GM19455 (cell line): ENCODE measurements at regions not wholly inside any gene's neighbourhood (a gene's known extent, or its start where the extent isn't known, plus 50 kb on each side); places are given as distances from the start of the nearest gene placed in this dataset.
"Not testable (repeated sequence)": the region's sequence is repeated elsewhere in the genome, so short reads cannot be mapped to it uniquely, and the experiment has no call there.

Experiments
- ATAC-seq: cut with Tn5 transposase; IDR thresholded peaks from one replicate; pipeline ENCODE4 v1.9.1; 2021; ENCODE audit not compliant: unreplicated experiment

DNA sequence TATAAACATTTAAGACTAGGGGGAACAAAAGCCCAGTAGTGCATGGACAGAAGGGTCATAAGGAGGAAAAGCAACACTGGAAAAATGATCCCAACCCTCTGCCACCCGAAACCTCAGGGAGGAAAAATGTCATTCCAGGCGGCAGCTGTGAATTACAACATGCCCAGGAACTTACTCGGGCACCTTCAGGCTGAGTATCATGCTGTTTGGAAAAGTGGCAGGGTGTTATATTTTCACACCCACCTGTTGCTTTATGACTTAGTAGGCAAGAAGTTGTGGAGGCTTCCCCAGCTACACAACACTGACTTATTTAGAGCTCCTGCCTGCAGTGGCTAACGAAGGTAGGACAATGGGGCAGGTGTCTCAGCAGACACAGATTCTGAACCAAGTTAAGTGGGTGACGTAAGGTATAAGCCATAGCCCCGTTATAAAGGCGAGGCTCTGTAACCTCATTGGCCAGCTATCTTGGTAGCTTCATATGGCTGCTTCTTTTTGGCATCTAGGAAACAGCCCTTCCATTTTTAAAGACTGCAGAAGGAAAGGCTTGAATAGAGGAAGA, 96.1 kb upstream of the IFNG-AS1 start:
- ATAC-seq, result no peak

- ATAC-seq, result not testable (repeated sequence)
Measured at GRCh38 chr12:67900418-67900817, 88.8 kb upstream of the IFNG-AS1 start.

DNA sequence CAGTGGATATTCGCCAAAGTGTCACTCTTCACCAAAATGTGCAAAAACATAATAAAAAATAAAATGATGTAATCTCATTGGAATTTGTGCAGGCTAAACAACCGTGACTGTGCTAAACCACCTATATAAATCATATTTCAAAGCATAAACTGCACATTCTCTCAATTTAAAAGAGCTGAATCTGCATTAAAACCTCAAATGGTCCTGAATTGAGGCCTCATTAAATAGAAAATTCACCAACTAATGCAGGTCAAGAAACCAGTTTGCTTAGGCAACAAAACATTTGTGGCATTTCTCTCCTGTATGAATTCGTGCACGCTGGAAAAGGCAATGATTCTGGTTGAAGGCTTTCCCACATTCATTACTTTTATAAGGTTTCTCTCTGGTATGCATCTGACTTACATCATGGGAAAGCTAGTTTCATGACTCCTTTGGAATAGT, 80.1 kb upstream of the IFNG-AS1 start:
- ATAC-seq, result no peak

GRCh38 chr12:67909681-67910080, 79.6 kb upstream of the IFNG-AS1 start:
- ATAC-seq, result no peak

GRCh38 chr12:67910360-67911274, 78.6 kb upstream of the IFNG-AS1 start:
- ATAC-seq, result no peak

DNA sequence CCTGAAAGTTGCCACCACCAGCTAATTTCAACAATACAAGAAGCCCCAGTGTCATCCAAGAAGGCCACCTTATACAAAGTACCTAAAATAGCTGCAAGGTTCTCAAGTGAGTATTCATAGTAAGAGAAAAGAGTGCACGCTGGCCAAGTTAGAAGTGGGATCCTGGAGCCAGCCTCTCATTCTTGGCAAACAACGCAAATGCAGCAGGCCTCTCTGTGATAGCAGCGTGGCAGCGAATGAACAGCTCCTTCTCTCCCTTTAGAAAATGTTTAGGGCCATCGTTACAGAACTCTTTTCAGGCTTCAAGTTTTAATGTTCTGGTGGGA, 78.0 kb upstream of the IFNG-AS1 start:
- no peak for ATAC-seq

DNA sequence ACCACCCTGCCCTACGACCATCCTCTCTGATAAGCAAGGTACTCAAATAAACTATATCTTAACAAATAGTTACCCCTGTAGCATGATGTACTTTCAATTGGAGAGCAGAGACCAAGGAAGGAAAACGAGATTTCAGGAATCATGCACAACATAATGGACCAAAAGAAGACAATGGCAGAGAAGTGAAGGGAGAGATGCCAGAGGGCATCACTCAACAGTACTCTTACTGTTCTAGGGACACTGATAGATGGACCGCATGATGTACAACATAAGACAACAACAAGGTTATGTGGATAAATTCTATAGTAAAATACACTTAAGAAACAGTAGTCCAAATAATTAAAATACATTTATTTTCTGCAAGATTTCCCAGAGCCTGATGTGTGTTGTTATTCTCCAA, 77.5 kb upstream of the IFNG-AS1 start:
- no peak for ATAC-seq

DNA sequence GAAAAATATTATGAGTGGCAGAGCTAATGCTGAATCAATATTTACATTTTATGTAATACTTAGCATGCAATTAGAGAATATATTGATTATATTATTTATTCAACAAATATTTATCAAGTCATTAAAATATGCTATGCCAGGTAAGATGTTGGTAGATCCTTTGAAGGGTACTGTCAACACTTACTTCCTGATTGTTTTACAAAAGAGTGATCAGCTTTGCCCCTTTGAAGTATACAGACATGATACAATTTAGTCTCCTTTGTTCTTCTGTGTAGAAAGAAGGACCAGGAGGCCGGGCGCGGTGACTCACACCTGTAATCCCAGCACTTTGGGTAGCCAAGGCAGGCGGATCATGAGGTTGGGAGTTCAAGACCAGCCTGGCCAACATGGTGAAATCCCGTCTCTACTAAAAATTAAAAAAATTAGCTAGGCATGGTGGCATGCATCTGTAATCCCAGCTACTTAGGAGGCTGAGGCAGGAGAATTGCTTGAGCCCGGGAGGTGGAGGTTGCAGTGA, 73.9 kb upstream of the IFNG-AS1 start:
- ATAC-seq, result no peak

- ATAC-seq, result no peak
Measured at GRCh38 chr12:67916266-67916970, 72.8 kb upstream of the IFNG-AS1 start.

DNA sequence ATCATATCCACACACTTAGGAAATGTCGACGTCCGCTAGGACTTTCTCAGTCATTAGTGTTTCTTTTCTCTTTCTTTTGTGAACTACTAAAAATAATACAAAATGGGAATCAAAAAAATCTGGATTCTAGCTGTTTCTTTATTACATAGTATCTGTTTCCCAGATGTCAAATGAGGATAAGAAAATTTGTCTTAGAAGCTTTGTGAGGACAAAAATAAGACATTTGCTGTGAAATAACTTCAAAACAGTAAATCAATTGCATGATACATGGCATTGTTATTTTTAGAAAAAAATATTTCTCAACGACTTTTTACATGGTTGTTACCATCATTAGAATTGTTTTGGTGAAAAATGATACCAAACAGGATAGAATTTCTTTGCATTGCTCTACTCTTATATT, 71.4 kb upstream of the IFNG-AS1 start:
- ATAC-seq, result no peak

DNA sequence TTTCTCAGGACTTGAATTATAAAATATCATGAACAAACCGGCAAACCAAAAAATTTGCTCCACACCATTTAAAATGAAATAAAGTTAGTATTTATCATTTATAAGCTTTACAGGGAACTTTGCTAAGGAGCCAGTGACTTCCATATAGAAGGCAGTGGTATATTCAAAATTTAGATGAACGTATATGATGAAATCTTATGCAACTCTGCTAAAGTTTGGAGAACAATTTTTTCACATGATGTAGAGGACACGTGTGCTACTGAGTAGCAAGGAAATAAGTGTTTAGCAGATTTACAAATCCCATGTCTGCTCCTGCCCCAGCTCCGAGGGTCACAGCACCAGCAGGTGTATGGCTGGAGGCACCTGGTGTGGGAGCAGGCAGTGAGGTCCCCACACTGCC, 70.8 kb upstream of the IFNG-AS1 start:
- no peak for ATAC-seq

DNA sequence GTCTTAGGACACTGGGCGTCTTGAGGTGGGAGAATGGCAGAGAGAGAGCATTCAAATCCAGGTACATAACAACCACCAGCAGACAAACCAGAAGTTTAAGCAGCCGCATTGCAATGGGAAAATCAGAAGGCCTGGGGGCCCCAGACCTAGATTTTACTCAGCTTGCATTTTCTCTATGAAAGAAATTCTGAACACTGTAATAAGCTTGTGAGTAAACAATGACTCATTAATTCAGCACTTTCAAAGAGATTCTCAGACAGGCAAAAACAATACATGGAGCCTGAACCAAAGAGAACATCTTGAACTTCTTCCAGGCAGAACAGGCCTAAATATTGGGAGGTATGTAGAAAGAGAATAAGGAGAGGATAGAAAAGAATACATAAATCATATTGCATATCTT, 69.8 kb upstream of the IFNG-AS1 start:
- no peak for ATAC-seq

DNA sequence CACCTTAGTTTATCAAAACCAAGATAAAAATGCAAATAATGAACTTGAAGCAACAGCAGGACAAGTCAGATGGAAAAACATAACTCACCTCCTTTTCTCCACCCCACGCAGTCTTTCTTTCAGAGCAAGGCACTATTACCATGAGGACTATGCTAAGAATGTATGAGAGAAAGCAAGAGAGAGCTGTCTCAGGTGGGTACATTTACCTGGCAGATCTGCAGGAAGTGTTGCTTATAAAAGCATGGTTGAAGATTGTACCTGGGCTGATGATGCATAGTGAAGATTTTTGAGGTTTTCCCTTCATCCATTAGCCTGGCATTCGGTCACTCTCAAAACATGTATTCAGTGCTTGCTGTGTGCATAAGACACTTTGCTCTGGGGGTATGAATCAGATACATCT, 68.8 kb upstream of the IFNG-AS1 start:
- no peak for ATAC-seq

DNA sequence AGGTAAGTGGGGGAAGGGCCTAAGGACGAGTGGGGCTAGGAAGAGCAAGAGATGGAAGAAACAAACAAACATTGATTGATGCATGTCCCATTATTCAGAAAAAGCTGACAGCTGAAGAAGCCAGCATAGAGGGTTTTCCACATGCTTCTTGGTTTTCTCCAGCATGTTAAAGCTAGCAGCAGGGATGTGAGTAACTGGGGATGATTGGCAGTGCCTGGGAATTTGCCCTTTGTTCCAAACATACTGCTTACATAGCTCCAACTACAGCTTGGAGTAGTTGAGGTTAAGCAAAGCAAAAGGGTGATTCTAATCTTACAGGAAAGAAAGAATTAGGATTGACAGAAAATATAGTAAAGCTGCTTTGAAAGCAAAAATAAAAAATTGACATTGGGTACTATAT, 68.0 kb upstream of the IFNG-AS1 start:
- ATAC-seq, result no peak

- no peak for ATAC-seq
Measured at GRCh38 chr12:67922245-67922644, 67.0 kb upstream of the IFNG-AS1 start.

DNA sequence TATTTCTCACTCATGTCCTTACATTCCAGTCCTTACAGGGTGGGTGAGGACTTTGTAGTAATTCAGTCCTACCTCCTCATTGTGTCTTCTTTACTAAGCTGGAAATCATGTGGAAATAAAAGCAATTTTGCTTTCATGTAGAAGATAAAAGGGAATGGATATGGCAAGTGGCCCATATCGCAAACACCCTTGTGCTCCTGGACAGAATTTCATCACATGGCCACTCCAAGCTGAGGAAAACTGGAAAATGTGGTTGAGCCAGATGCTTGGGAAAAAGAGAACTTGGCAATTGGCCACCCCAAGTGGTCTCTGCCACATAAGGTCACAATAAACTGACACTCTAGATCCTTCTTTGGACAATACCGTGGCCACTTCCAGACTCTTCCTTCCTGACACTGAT, 64.2 kb upstream of the IFNG-AS1 start:
- no peak for ATAC-seq

DNA sequence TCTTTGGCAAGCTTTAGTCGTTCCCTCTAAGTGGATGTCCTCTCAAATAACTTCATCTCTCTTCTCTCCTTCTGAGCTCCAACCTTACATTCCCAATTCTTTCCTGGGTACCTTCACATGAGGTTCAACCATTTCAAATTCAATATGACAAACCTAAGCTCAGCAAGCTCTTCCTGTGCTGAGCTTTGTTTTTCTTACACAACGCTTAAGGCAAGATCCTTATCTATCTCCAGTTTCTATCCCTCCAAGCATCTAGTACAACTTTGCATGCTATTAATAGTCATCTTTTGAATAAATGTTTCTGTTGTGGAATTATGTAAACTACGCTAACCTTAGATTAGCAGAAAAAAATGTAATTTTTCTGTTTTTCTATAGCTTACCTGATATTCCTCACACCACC, 63.7 kb upstream of the IFNG-AS1 start:
- no peak for ATAC-seq

DNA sequence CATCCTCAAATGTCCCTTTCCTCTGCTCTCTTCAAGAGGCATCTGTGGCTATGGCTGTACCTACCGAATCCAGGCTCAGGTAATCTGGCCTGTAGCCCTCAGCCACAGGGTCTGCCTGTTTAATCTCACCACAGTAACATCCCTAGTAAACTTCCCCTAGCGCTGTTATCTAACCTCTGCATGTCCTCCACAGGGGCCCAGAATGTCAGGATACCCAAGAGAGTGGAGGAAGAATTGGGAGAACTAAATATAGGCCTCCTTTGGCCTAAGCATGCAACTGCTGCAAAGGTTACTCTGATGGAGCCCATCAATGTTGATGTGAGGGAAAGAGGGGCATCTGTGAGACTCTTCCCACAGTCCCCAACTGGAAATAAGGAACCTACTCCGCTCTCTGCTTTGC, 63.2 kb upstream of the IFNG-AS1 start:
- no peak for ATAC-seq

- ATAC-seq, result no peak
Measured at GRCh38 chr12:67927324-67927723, 61.9 kb upstream of the IFNG-AS1 start.

DNA sequence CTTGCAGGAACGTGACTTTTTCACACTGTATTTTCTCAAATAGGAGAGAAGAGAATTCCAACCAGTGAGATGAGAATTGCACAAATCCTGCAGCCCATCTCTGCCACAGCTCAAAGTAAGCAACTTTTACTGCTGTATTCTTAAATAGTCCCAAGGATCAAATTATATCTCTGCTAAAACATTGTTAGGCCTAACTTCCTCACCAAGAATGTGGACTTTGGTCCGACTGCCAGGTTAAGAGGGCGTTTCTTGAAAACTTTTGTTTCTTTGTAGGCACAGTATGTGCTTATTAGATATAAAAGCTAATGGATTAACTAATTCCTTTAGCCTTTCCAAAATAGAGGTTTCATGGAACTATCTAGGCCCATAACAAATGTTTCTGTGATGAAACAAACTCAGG, 61.4 kb upstream of the IFNG-AS1 start:
- no peak for ATAC-seq

DNA sequence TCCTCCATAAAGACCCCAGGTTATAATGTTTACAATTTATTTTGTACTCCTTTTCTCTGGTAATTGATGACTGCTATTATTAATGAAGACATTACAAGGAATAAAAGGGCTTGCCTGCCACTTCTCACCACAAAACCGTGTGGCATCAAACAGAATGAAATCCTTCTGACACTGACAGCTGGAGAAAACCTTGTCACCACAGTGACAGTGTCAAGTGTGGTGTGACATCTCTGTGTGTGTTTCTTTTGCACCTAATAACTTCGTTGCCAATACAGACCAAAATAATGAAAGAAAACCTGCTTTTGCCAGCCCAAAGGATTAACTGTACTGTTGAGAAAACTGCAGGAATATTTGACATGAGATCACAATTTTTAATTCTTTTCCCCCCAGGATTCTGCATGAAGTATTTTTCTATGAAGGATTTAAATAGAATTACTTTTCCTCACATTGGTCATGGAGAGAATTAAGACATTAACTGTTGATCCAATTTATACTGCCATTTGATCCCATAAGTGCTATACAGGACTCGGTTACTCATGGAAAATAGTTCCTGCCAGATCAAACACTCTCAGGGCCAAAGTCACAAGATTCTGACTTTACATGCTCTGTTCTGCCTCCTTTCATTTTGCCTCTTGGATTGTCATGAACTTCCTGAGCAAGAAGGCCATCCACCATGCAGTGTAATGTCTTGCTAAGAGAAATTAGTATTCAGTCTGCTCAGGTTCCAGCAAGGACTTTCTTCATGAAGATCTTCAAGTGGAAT, 60.4 kb upstream of the IFNG-AS1 start:
- no peak for ATAC-seq
